GM12873 (cell line): ENCODE measurements at regions not wholly inside any gene's neighbourhood (a gene's known extent, or its start where the extent isn't known, plus 50 kb on each side); places are given as distances from the start of the nearest gene placed in this dataset.

ENCODE experiments used
- CTCF ChIP-seq: IDR thresholded peaks from 2 replicates; pipeline ENCODE4 v1.5.1; 2012; ENCODE audit warnings: low read depth, mild to moderate bottlenecking, moderate library complexity, low read length, control low read depth; ENCODE audit not compliant: insufficient read depth; ENCODE audit errors: missing control alignments

GRCh38 chr9:119500072-119500771 is 131.0 kb upstream of the BRINP1 start:
- no peak for TF ChIP-seq CTCF

- no peak for TF ChIP-seq CTCF
Observed at GRCh38 chr9:119487118-119487827, 118.0 kb upstream of the BRINP1 start.

GRCh38 chr9:119483153-119483552 is 113.9 kb upstream of the BRINP1 start:
- no peak for TF ChIP-seq CTCF

- TF ChIP-seq CTCF, result no peak
Observed at GRCh38 chr9:119477197-119477596, 108.0 kb upstream of the BRINP1 start.

GRCh38 chr9:119458068-119458467 is 88.8 kb upstream of the BRINP1 start:
- TF ChIP-seq CTCF, result no peak

GRCh38 chr9:119453980-119454379 is 84.7 kb upstream of the BRINP1 start:
- TF ChIP-seq CTCF, result no peak

GRCh38 chr9:119453490-119453911 is 84.3 kb upstream of the BRINP1 start:
- TF ChIP-seq CTCF, result no peak
